ENCODE measurements at regions not wholly inside any gene's neighbourhood (a gene's known extent, or its start where the extent isn't known, plus 50 kb on each side); places are given as distances from the start of the nearest gene placed in this dataset.

- TF ChIP-seq EZH2 (IDR thresholded peaks at IDR 0.05; ENCODE audit: borderline replicate concordance) (no peak), CTCF (IDR thresholded peaks at IDR 0.05; ENCODE audit: poor library complexity) (no peak)
These were observed 211.2 kb upstream of the LNX1 start for GRCh38 chr4:53802500-53802899.

All from hepatocyte (in vitro differentiated cells).